Keratinocyte (primary cell): ENCODE measurements at regions not wholly inside any gene's neighbourhood (a gene's known extent, or its start where the extent isn't known, plus 50 kb on each side); places are given as distances from the start of the nearest gene placed in this dataset.

Source experiments
- DNase-seq: peaks from one replicate; pipeline ENCODE4 v3.0.0-alpha.2; 2011; ENCODE audit warnings: low read depth, missing footprints, low spot score
- FAIRE-seq: peaks from 2 replicates; lab custom pipeline; 2011; peaks lifted over from hg19 to GRCh38; lab: Jason Lieb, UNC
- H2AFZ ChIP-seq: 2 replicates; pipeline ENCODE4 v1.6.0; 2012; ENCODE audit warnings: low read length, control low read depth, inconsistent platforms; ENCODE audit not compliant: control insufficient read depth
- H3K27ac ChIP-seq: 2 replicates; pipeline ENCODE4 v1.5.1; 2011; ENCODE audit warnings: low read length; ENCODE audit not compliant: control insufficient read depth, insufficient read depth
- H3K27me3 ChIP-seq: 3 replicates; pipeline ENCODE4 v1.6.0; 2011; ENCODE audit warnings: low read length; ENCODE audit not compliant: control insufficient read depth, insufficient read depth; ENCODE audit errors: extremely low read depth
- H3K36me3 ChIP-seq, 2 experiments: 2 replicates in 1 of 2; 3 replicates in 1 of 2; pipeline ENCODE4 v1.5.1; 2011; ENCODE audit warnings: low read length in 2 of 2, mild to moderate bottlenecking in 1 of 2; ENCODE audit not compliant: control insufficient read depth in 2 of 2, insufficient read depth in 2 of 2; ENCODE audit errors: extremely low read depth in 1 of 2
- H3K4me1 ChIP-seq: 3 replicates; pipeline ENCODE4 v1.5.1; 2011; ENCODE audit warnings: low read length; ENCODE audit not compliant: control insufficient read depth, insufficient read depth; ENCODE audit errors: extremely low read depth
- H3K4me2 ChIP-seq: 3 replicates; pipeline ENCODE4 v1.6.0; 2011; ENCODE audit warnings: low read depth, low read length; ENCODE audit not compliant: control insufficient read depth, insufficient read depth; ENCODE audit errors: extremely low read depth
- H3K4me3 ChIP-seq, 3 experiments: fragments of 200-600 bp in 1 of 3; sonication (generic) in 1 of 3; 2 replicates in 2 of 3; 3 replicates in 1 of 3; pipeline ENCODE4 v1.5.1; 2011 to 2016; ENCODE audit warnings: low read length in 3 of 3, mild to moderate bottlenecking in 3 of 3, control low read depth in 2 of 3, inconsistent platforms in 1 of 3, low read depth in 1 of 3, mixed read lengths in 1 of 3, mixed run types in 1 of 3, moderate library complexity in 1 of 3; ENCODE audit not compliant: control insufficient read depth in 2 of 3, insufficient read depth in 2 of 3; ENCODE audit errors: extremely low read depth in 1 of 3
- H3K79me2 ChIP-seq: 2 replicates; pipeline ENCODE4 v1.6.0; 2012; ENCODE audit warnings: low read length; ENCODE audit not compliant: control insufficient read depth, insufficient read depth
- H3K9ac ChIP-seq: 3 replicates; pipeline ENCODE4 v1.6.0; 2011; ENCODE audit warnings: low read length; ENCODE audit not compliant: control insufficient read depth, insufficient read depth; ENCODE audit errors: extremely low read depth
- H3K9me1 ChIP-seq: 3 replicates; pipeline ENCODE4 v1.6.0; 2011; ENCODE audit warnings: low read length; ENCODE audit not compliant: control insufficient read depth, insufficient read depth; ENCODE audit errors: extremely low read depth
- H3K9me3 ChIP-seq: 2 replicates; pipeline ENCODE4 v1.5.1; 2012; ENCODE audit warnings: low read depth, low read length; ENCODE audit not compliant: control insufficient read depth
- H4K20me1 ChIP-seq: 3 replicates; pipeline ENCODE4 v1.6.0; 2011; ENCODE audit warnings: low read length; ENCODE audit not compliant: control insufficient read depth, insufficient read depth; ENCODE audit errors: extremely low read depth
- CTCF ChIP-seq, 3 experiments: IDR thresholded peaks in 1 of 3; conservative IDR thresholded peaks in 1 of 3; optimal IDR thresholded peaks in 1 of 3; 2 replicates in 2 of 3; 3 replicates in 1 of 3; pipeline versions ENCODE3 to v1.5.1; 2011; ENCODE audit warnings: low read length in 3 of 3, mild to moderate bottlenecking in 3 of 3, moderate library complexity in 2 of 3, control low read depth in 1 of 3, inconsistent platforms in 1 of 3; ENCODE audit not compliant: insufficient read depth in 2 of 3; ENCODE audit errors: extremely low read depth in 1 of 3
- EZH2 ChIP-seq: IDR thresholded peaks from one replicate; pipeline ENCODE4 v1.6.1; 2012; ENCODE audit warnings: inconsistent platforms, mild to moderate bottlenecking, low read length, moderate library complexity
- dilution Hi-C: fragments of 300-500 bp; cut with MboI; formaldehyde crosslinking; loops from one replicate; pipeline ENCODE4 v1.7.0; 2020; ENCODE audit warnings: low sequenced_read_pairs; ENCODE audit not compliant: extremely low pct_ligation_motif_present

GRCh38 chr4:182022909-182023308 lies 220.3 kb upstream of the TENM3 start:
- Histone ChIP-seq H3K9ac (no peak overlapping the region), H3K79me2 (no peaks in the 10 kb centered on the region), H3K9me1 (no peaks in the 10 kb centered on the region), H3K4me2 (no peak overlapping the region), H3K4me1 (no peaks in the 10 kb centered on the region), H3K36me3 (no peaks in the 10 kb centered on the region), H2AFZ (no peak overlapping the region), H3K9me3 (no peaks in the 10 kb centered on the region), H4K20me1 (no peaks in the 10 kb centered on the region), H3K4me3 (no peak overlapping the region), H3K27me3 (no peaks in the 10 kb centered on the region), H3K27ac (no peak overlapping the region)
- DNase-seq (no peak), FAIRE-seq (no peak)
- dilution Hi-C loops: no loop called here
- no peak for TF ChIP-seq EZH2
- no peak for TF ChIP-seq CTCF (optimal IDR thresholded peaks at IDR 0.05 in 1 of 3, IDR thresholded peaks at IDR 0.05 in 1 of 3, conservative IDR thresholded peaks at IDR 0.05 in 1 of 3; ENCODE audit: extremely low read depth in 1 of 3, insufficient read depth in 2 of 3, low read length in 3 of 3)

- TF ChIP-seq EZH2: no peak
- TF ChIP-seq CTCF (optimal IDR thresholded peaks at IDR 0.05 in 1 of 3, IDR thresholded peaks at IDR 0.05 in 1 of 3, conservative IDR thresholded peaks at IDR 0.05 in 1 of 3; ENCODE audit: extremely low read depth in 1 of 3, insufficient read depth in 2 of 3, low read length in 3 of 3): no peak
- H3K27me3 ChIP-seq: no peaks in the 10 kb centered on the region
- dilution Hi-C loops: no loop called here
- no peak overlapping the region for H3K4me3 ChIP-seq
- H3K27ac ChIP-seq: no peak overlapping the region
- H3K9me1 ChIP-seq: no peaks in the 10 kb centered on the region
- DNase-seq: no peak
- FAIRE-seq: no peak
- H2AFZ ChIP-seq: no peak overlapping the region
- no peak overlapping the region for H3K4me2 ChIP-seq
- no peaks in the 10 kb centered on the region for H3K79me2 ChIP-seq
- H4K20me1 ChIP-seq: no peaks in the 10 kb centered on the region
- no peaks in the 10 kb centered on the region for H3K36me3 ChIP-seq
- H3K9me3 ChIP-seq: no peaks in the 10 kb centered on the region
- H3K9ac ChIP-seq: no peak overlapping the region
- no peaks in the 10 kb centered on the region for H3K4me1 ChIP-seq
Measured at GRCh38 chr4:182023469-182023868, 219.7 kb upstream of the TENM3 start.
